HFFc6 (cell line): ENCODE measurements at regions not wholly inside any gene's neighbourhood (a gene's known extent, or its start where the extent isn't known, plus 50 kb on each side); places are given as distances from the start of the nearest gene placed in this dataset.

Experiments used
- DNase-seq: peaks from one replicate; pipeline ENCODE4 v3.0.0-alpha.2; 2018
- H3K27ac Mint-ChIP-seq: 2 replicates; pipeline ENCODE4 v1.8.0; 2020; ENCODE audit warnings: mild to moderate bottlenecking, mixed read lengths
- H3K27me3 Mint-ChIP-seq: 2 replicates; pipeline ENCODE4 v1.8.0; 2021; ENCODE audit warnings: mild to moderate bottlenecking, moderate library complexity, mixed read lengths; ENCODE audit not compliant: insufficient read depth
- H3K36me3 Mint-ChIP-seq: 2 replicates; pipeline ENCODE4 v1.8.0; 2021; ENCODE audit warnings: low read depth, mixed read lengths
- H3K4me1 Mint-ChIP-seq: 2 replicates; pipeline ENCODE4 v1.8.0; 2020; ENCODE audit warnings: low read depth, mixed read lengths
- H3K4me3 Mint-ChIP-seq: 2 replicates; pipeline ENCODE4 v1.8.0; 2020; ENCODE audit warnings: mild to moderate bottlenecking, moderate library complexity, mixed read lengths
- H3K9me3 Mint-ChIP-seq: 2 replicates; pipeline ENCODE4 v1.8.0; 2020; ENCODE audit warnings: mild to moderate bottlenecking, mixed read lengths
- TF ChIP-seq, protein P1 (sequence below): fragments of 200-600 bp; sonication (generic); IDR thresholded peaks from 2 replicates; pipeline ENCODE4 v1.5.0; 2021; ENCODE audit warnings: antibody characterized with exemption, mild to moderate bottlenecking

DNA sequence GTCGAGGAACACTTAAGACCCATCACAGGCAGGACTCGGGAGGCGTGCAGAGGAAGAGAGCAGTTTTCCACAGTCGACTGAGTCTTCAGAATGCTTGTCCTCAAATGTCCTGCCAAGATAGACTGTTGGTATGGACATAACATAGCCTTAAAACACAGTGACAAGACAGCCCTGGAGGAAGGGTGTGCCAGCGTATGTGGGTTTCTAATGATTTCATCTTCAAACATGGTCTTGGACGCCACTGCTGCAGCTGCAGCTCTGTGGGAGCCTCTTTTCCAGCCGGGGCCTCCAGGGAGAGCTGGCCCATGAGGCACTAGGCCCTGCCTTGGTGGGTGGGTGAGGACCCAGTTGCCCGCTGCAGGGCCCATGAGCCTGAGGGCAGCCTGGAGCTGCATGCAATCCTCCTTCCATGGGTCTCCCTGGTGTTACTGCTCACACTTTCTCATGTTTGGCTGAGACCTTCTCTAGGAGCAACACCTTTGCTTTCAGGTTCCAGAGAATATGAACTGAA is 198.6 kb downstream of the KLF13 start:
- Mint-ChIP-seq H3K27ac (no peak overlapping the region), H3K9me3 (no peaks in the 10 kb centered on the region), H3K27me3 (peaks cover 31% of the 10 kb centered on the region), H3K4me1 (no peaks in the 10 kb centered on the region), H3K36me3 (no peaks in the 10 kb centered on the region), H3K4me3 (no peak overlapping the region)
- DNase-seq, result no peak
- TF ChIP-seq, protein P1, sequence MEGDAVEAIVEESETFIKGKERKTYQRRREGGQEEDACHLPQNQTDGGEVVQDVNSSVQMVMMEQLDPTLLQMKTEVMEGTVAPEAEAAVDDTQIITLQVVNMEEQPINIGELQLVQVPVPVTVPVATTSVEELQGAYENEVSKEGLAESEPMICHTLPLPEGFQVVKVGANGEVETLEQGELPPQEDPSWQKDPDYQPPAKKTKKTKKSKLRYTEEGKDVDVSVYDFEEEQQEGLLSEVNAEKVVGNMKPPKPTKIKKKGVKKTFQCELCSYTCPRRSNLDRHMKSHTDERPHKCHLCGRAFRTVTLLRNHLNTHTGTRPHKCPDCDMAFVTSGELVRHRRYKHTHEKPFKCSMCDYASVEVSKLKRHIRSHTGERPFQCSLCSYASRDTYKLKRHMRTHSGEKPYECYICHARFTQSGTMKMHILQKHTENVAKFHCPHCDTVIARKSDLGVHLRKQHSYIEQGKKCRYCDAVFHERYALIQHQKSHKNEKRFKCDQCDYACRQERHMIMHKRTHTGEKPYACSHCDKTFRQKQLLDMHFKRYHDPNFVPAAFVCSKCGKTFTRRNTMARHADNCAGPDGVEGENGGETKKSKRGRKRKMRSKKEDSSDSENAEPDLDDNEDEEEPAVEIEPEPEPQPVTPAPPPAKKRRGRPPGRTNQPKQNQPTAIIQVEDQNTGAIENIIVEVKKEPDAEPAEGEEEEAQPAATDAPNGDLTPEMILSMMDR, result no peak

DNA sequence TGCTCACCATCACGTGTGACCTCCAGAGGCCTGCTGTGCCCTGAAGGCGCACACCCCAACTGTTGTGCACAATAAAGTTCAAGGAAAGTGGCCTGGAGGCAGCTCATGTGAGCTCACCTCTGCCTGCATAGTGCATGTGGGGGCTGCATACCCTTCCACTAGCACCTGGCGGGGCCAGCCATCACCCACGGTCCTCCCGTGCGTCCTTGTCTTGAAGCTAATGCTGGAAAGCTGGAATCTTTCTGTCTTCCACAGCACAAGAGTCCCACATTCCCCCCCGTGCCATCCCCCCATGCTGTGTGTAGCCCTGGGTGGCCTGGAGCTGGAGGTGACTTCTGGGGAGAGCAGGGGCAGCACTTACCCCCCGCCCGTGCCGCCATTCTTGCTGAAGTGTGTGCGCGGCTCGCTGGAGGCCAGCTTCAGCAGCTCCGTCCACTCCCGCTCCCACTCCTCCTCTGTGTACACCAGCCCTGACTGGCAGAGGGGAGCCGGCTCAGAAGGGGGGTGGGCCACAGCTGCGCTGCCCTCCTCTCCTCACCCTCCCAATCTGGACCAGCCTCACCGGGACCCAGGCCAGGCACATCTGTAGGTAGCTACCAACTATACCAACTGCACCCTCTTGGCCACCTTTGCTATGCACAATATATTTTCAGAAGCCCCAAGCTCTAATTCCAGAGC is 199.5 kb downstream of the KLF13 start:
- H3K9me3 Mint-ChIP-seq, result no peaks in the 10 kb centered on the region
- no peaks in the 10 kb centered on the region for H3K4me1 Mint-ChIP-seq
- TF ChIP-seq, protein P1, result no peak
- DNase-seq, result no peak
- H3K4me3 Mint-ChIP-seq, result no peak overlapping the region
- H3K27me3 Mint-ChIP-seq, result peaks cover 35% of the 10 kb centered on the region
- no peak overlapping the region for H3K27ac Mint-ChIP-seq
- no peaks in the 10 kb centered on the region for H3K36me3 Mint-ChIP-seq

DNA sequence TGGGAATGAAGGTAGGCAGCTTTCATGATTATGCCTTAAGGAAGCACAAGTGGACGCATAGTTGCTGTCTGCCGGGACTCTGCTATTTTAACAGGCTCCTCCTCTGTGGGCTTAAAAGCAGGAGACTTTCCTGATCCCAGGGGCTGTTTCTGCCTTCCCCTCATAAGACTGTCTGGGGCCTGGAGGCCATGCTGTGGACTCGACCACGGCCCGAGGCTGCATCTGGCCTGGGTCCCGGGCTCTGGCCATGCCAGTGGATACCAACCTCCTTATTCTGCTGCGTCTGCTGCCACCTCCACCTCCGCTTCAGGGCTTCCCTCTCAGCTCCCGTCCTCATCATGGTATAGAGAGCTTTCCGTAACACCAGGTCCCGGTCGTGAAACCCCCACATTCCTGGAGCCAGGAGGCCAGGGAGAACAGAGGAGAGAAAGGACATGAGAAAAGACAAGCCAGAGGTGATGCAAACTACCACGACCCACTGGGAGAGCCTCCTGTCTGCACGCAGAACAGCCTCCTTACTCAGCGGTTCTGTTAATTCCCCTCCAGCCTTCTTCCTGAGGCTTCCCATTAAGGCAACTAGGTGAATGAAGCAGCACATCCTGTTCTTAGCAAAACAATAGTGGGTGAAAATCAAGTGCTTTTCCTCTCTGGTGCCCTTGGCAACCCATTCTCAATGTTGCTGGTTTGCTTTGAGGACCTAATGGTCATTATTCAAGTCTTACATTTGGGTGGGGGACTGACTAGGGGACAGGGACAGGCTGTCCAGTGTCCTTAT is 200.5 kb downstream of the KLF13 start:
- no peaks in the 10 kb centered on the region for H3K9me3 Mint-ChIP-seq
- no peak overlapping the region for H3K4me3 Mint-ChIP-seq
- DNase-seq, result no peak
- no peaks in the 10 kb centered on the region for H3K4me1 Mint-ChIP-seq
- no peak overlapping the region for H3K27ac Mint-ChIP-seq
- no peaks in the 10 kb centered on the region for H3K36me3 Mint-ChIP-seq
- TF ChIP-seq, protein P1, result no peak
- H3K27me3 Mint-ChIP-seq, result peaks cover 35% of the 10 kb centered on the region

DNA sequence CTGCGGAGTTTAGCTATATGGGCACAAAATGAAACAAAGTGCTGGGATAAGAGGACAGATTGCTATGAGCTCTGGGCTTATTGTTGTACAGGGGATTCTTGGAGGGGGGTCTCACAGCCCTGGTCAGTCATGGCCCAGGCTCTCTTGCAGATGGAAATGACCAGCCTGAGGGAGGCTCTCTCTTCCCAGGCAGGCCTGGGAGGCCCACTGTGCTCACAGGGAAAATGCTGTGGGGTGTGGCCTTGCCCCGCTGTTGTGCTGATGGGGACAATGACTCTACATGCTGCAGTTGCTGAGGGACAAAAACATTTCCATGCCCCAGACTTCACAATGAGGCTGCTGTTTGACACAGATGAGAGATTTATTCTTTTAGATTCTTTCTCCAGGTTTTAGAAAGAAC is 202.2 kb downstream of the KLF13 start:
- H3K27ac Mint-ChIP-seq, result no peak overlapping the region
- H3K4me3 Mint-ChIP-seq, result no peak overlapping the region
- H3K36me3 Mint-ChIP-seq, result no peaks in the 10 kb centered on the region
- TF ChIP-seq, protein P1, result no peak
- no peak for DNase-seq
- no peaks in the 10 kb centered on the region for H3K9me3 Mint-ChIP-seq
- H3K4me1 Mint-ChIP-seq, result no peaks in the 10 kb centered on the region
- peaks cover 32% of the 10 kb centered on the region for H3K27me3 Mint-ChIP-seq

DNA sequence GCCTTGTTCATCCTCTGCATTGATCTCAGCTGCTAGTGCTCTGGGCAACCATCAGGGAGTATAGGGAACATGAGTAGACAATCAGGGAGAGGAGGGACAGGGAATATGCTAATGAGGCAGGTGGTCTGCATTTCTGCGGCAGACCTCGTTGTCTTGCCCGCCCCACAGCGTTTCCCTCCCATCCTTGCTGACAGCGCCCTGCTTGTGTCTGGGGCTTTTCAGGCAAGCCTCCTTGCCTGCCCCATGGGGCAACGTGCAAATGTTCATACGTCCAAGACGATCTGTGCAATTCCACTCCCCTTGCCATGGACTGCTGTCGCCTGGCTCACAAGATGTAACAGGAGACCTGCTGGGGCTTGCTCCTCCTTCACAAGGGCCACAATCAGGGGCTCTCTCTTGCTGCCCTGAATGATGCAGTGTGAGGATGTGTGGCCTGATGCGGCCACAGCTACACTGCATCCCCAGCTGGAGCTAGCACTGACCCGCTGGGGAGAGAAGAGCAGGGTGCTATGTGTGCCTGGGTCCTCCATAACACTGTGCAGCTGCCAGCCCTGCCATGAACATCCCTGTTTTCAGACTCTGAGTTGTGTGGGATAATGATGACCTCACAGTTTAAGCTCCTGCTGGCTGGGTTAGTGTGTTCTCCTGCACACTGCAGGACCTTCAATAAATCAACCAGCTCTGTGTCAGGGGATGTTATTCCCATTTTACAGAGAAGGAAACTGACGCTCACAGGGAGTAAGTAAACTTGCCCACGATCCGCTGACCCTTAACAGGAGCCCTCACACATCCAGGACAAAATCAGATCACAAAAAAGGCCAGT is 211.3 kb downstream of the KLF13 start:
- H3K27me3 Mint-ChIP-seq, result peaks cover 12% of the 10 kb centered on the region

More for the DNA sequence above, 211.3 kb downstream of the KLF13 start:
- Mint-ChIP-seq H3K4me3 (no peak overlapping the region), H3K36me3 (no peaks in the 10 kb centered on the region), H3K4me1 (no peaks in the 10 kb centered on the region), H3K27ac (no peak overlapping the region), H3K9me3 (no peaks in the 10 kb centered on the region)
- TF ChIP-seq, protein P1, result no peak
- no peak for DNase-seq
